VCaP (cell line): ENCODE measurements at regions not wholly inside any gene's neighbourhood (a gene's known extent, or its start where the extent isn't known, plus 50 kb on each side); places are given as distances from the start of the nearest gene placed in this dataset.

Experiments
- H3K27ac ChIP-seq: fragments of 450-650 bp; 2 replicates; pipeline ENCODE4 v1.5.1; 2017
- TF ChIP-seq, protein P1 (sequence below): fragments of 450-650 bp; conservative IDR thresholded peaks from 2 replicates; pipeline ENCODE4 v1.5.1; 2017; ENCODE audit warnings: mild to moderate bottlenecking, moderate library complexity

DNA sequence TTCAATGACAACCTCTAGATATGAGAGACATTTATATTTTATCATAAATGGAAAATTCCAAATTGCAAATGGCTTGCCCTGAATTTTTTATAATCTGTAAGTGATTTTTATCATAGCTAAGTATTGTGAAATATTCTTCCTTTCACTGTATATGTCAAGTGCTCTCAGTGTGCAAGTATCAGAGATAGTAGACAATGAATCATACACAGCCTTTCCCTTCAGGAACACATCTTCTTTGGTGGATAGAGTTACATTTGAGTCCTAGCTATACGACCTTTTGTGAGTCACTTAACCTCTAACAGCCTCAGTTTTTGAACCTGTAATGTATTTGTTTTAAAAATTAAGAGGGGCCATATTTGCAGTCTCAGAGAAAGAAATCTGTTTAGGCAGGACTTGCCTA, 350.7 kb upstream of the SEL1L start:
- TF ChIP-seq, protein P1, sequence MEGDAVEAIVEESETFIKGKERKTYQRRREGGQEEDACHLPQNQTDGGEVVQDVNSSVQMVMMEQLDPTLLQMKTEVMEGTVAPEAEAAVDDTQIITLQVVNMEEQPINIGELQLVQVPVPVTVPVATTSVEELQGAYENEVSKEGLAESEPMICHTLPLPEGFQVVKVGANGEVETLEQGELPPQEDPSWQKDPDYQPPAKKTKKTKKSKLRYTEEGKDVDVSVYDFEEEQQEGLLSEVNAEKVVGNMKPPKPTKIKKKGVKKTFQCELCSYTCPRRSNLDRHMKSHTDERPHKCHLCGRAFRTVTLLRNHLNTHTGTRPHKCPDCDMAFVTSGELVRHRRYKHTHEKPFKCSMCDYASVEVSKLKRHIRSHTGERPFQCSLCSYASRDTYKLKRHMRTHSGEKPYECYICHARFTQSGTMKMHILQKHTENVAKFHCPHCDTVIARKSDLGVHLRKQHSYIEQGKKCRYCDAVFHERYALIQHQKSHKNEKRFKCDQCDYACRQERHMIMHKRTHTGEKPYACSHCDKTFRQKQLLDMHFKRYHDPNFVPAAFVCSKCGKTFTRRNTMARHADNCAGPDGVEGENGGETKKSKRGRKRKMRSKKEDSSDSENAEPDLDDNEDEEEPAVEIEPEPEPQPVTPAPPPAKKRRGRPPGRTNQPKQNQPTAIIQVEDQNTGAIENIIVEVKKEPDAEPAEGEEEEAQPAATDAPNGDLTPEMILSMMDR, result no peak
- H3K27ac ChIP-seq, result no peak overlapping the region

GRCh38 chr14:81886588-81886987, 352.9 kb upstream of the SEL1L start:
- TF ChIP-seq, protein P1, result no peak
- no peak overlapping the region for H3K27ac ChIP-seq

DNA sequence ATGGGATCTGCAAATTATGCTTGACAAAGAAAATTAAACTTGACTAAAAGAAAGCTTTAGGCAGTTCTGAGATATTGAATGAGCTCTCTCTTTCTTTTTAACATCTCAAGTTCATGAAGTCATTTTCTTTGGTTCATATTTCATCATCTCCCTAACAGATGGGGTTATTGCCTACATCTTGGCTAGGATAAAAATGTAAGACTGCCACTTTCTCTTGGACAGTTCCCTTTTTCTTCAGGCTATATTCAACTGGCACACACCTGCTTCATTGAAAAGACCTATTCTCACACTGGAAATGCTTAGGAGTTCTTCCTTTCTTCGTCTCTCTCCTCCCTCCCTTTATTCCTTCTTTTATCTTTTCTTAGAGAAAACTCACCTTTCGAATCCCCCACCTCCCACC, 355.9 kb upstream of the SEL1L start:
- TF ChIP-seq, protein P1, result no peak
- H3K27ac ChIP-seq, result no peak overlapping the region

DNA sequence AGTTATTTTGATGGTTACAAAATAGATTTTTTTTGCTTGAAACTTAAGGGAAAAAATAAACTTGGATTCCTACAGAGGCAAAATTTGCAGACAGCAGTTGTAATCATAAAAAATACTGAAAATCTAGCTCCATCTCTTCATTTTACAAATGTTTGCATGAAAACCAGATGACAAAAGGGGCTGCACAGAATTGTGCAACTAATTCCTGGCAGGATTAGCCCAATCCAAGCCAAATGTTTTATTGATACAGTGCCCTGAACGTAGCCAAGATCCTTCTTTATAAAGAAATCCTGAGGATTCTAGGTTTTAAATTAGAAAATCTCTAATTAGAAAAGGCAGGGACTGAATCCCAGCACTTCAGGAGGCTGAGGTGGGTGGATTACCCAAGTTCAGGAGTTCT, 356.4 kb upstream of the SEL1L start:
- H3K27ac ChIP-seq, result no peak overlapping the region
- TF ChIP-seq, protein P1, result no peak

GRCh38 chr14:81903477-81903876, 369.8 kb upstream of the SEL1L start:
- no peak overlapping the region for H3K27ac ChIP-seq
- TF ChIP-seq, protein P1, result no peak

DNA sequence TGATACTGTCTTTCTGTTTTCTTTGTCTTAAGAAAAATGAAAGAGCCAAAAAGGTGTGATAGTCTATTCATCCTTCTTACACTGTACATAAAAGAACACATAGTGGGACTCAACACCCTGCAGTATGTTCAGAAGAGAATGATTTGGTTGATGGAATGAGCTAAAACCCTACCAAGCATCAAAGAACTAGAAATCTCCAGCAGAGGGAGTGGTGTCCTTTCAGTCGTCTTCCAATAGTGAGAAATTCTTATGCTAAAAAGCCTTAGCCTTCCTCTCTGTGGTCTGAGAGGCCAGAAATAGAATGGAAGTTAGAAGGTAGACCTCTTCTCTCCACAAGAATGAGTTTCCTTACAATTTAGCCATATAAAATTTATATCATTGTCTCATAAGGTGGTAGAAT, 393.4 kb upstream of the SEL1L start:
- TF ChIP-seq, protein P1, result peak; percentile 66
- no peak overlapping the region for H3K27ac ChIP-seq

- TF ChIP-seq, protein P1, result no peak
- no peak overlapping the region for H3K27ac ChIP-seq
These were observed 398.2 kb upstream of the SEL1L start for GRCh38 chr14:81931828-81932227.

DNA sequence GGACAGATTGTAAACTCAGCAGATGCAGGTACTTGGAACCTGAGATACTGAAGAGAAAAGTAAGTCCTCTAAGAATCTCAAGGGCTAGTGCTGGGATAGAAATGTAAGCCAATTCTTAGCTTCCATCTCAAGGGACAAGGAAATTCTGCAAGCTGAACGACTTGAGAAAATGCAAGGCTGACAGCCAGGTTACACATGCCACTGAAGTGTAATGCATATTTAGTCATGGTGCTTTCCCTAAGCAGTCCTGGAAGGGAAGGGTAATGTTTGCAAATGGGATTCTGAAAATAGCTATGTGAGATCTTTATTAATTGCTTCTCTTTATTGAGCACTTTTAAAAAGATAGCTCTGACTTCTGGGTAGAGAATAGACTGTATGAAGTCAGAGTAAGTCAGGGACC, 402.7 kb upstream of the SEL1L start:
- TF ChIP-seq, protein P1, result no peak
- H3K27ac ChIP-seq, result no peak overlapping the region
